ENCODE measurements at regions not wholly inside any gene's neighbourhood (a gene's known extent, or its start where the extent isn't known, plus 50 kb on each side); places are given as distances from the start of the nearest gene placed in this dataset.

DNA sequence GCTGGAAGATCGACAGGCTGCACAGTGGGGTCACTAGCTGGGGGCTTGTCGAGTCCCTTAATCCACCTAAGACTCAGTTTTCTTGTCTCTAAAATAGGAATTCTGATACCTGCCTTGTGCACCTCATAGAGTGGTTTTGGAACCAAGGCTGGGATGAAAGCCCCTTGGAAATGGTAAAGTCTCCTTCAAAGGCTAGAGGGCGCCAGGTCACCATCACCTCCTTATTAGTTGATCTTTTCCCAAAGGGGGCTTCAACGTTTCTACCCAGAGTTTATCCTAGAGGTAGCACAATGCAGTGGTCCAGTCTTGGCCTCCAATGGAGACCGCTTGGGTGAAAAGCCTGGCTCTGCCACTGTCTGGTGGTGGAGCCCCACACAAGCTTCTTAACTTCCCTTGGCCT lies 158.2 kb downstream of the AIPL1 start:
- H2BK120ac ChIP-seq (ENCODE audit: low read depth, low read length), result no peak overlapping the region
- H3K27me3 ChIP-seq (ENCODE audit: control insufficient read depth, insufficient read depth, low read length), result no peaks in the 10 kb centered on the region
- ChIA-PET CTCF (no interaction called here), POLR2A (ENCODE audit: unreplicated experiment) (no interaction called here)
- TF ChIP-seq MXI1 (IDR thresholded peaks at IDR 0.05; ENCODE audit: borderline replicate concordance, low read depth, low read length), result no peak
- H3K56ac ChIP-seq (ENCODE audit: extremely low read depth, insufficient read depth, low read length), result no peak overlapping the region
- H3K9me3 ChIP-seq (ENCODE audit: control insufficient read depth, insufficient read depth, low read length), result peaks cover 18% of the 10 kb centered on the region
- no peak for ATAC-seq (ENCODE audit: low read depth)
- H4K20me1 ChIP-seq (ENCODE audit: insufficient read depth, low read length), result no peaks in the 10 kb centered on the region
- no peak overlapping the region for H4K91ac ChIP-seq (ENCODE audit: insufficient read depth, low read depth, low read length)
- dilution Hi-C loops (cut with HindIII; ENCODE audit: low sequenced_read_pairs, unreplicated experiment), result no loop called here
- no CpG with 5 or more reads among the region's 5 CpGs for WGBS, 2 experiments (ENCODE audit: extremely low coverage in 2 of 2, insufficient read length in 1 of 2)
- H2BK20ac ChIP-seq (ENCODE audit: low read depth, low read length), result no peak overlapping the region
- no TSS peak for BruUV-seq (replicated peaks)
- no peak overlapping the region for H3K14ac ChIP-seq (replicated peaks; ENCODE audit: low read depth, low read length)
- no peaks in the 10 kb centered on the region for H3K79me1 ChIP-seq (ENCODE audit: low read depth in 1 of 2, low read length in 2 of 2)
- no peak overlapping the region for H3K27ac ChIP-seq (ENCODE audit: insufficient read depth, low read length)
- H2AFZ ChIP-seq (replicated peaks; ENCODE audit: low read length, poor library complexity), result no peak overlapping the region
- no peak overlapping the region for H2BK5ac ChIP-seq (ENCODE audit: low read depth, low read length, poor library complexity, severe bottlenecking)
- H4K5ac ChIP-seq (ENCODE audit: low read depth, low read length), result no peak overlapping the region
- H2AK5ac ChIP-seq (ENCODE audit: low read depth, low read length), result no peak overlapping the region
- in situ Hi-C loops (cut with MboI; ENCODE audit: low sequenced_read_pairs), result no loop called here
- H3K4me1 ChIP-seq (ENCODE audit: control insufficient read depth, insufficient read depth, low read length), result no peaks in the 10 kb centered on the region
- no peaks in the 10 kb centered on the region for H3K9me1 ChIP-seq (ENCODE audit: insufficient read depth, low read length)
- H3K36me3 ChIP-seq (ENCODE audit: control insufficient read depth, insufficient read depth, low read length), result no peaks in the 10 kb centered on the region
- no peak overlapping the region for H4K8ac ChIP-seq (ENCODE audit: low read depth in 2 of 2, low read length in 2 of 2)
- H3K4me2 ChIP-seq (ENCODE audit: low read depth, low read length), result no peak overlapping the region
- H2AK9ac ChIP-seq (replicated peaks; ENCODE audit: low read depth, low read length, poor library complexity), result no peak overlapping the region
- intact Hi-C loops (cut with micrococcal nuclease), result no loop called here
- DNase-seq, result no peak
- no peak overlapping the region for H3K9ac ChIP-seq (ENCODE audit: low read depth, low read length)
- no peak overlapping the region for H3K4me3 ChIP-seq (ENCODE audit: insufficient read depth, low read depth, low read length)
- no peak overlapping the region for H3K4ac ChIP-seq (ENCODE audit: low read depth, low read length)
- H3K18ac ChIP-seq (ENCODE audit: low read depth, low read length), result no peak overlapping the region
- H2BK15ac ChIP-seq (ENCODE audit: low read depth, low read length), result no peak overlapping the region
- H3K23ac ChIP-seq (ENCODE audit: low read depth, low read length), result no peak overlapping the region

Measured in IMR-90 (cell line).